DOHH2 (cell line): ENCODE measurements at regions not wholly inside any gene's neighbourhood (a gene's known extent, or its start where the extent isn't known, plus 50 kb on each side); places are given as distances from the start of the nearest gene placed in this dataset.

Experiments
- H3F3A ChIP-seq: fragments of 200-600 bp; sonication (generic), shearing (Covaris generic); 2 replicates; pipeline ENCODE4 v1.6.0; 2016; ENCODE audit warnings: antibody characterized with exemption, mild to moderate bottlenecking; ENCODE audit not compliant: control insufficient read depth, insufficient read depth
- H3K27ac ChIP-seq: fragments of 200-600 bp; sonication (generic); 2 replicates; pipeline ENCODE4 v1.5.1; 2014; ENCODE audit warnings: low read depth, mild to moderate bottlenecking, low read length, moderate library complexity
- H3K27me3 ChIP-seq: fragments of 200-600 bp; sonication (generic); 2 replicates; pipeline ENCODE4 v1.6.1; 2014; ENCODE audit warnings: mild to moderate bottlenecking, low read length, mixed read lengths; ENCODE audit not compliant: control insufficient read depth
- H3K36me3 ChIP-seq: fragments of 200-600 bp; sonication (generic); 2 replicates; pipeline ENCODE4 v1.6.1; 2014; ENCODE audit warnings: mild to moderate bottlenecking, low read length, moderate library complexity, mixed read lengths; ENCODE audit not compliant: control insufficient read depth
- H3K4me1 ChIP-seq: fragments of 200-600 bp; sonication (generic); 2 replicates; pipeline ENCODE4 v1.6.1; 2014; ENCODE audit warnings: mild to moderate bottlenecking, low read length, mixed read lengths; ENCODE audit not compliant: control insufficient read depth
- H3K4me2 ChIP-seq: fragments of 200-600 bp; sonication (generic); 2 replicates; pipeline ENCODE4 v1.6.0; 2014; ENCODE audit warnings: mild to moderate bottlenecking, low read length, moderate library complexity
- H3K4me3 ChIP-seq: fragments of 200-600 bp; sonication (generic); 2 replicates; pipeline ENCODE4 v1.5.1; 2014; ENCODE audit warnings: mild to moderate bottlenecking, low read length, mixed read lengths
- H3K79me2 ChIP-seq: fragments of 200-600 bp; sonication (generic); 2 replicates; pipeline ENCODE4 v1.6.1; 2014; ENCODE audit warnings: mild to moderate bottlenecking, low read length, mixed read lengths; ENCODE audit not compliant: control insufficient read depth
- H3K9me2 ChIP-seq: fragments of 200-600 bp; sonication (generic); replicated peaks from 2 replicates; pipeline ENCODE4 v1.6.1; 2014; ENCODE audit warnings: mild to moderate bottlenecking, low read length, mixed read lengths; ENCODE audit not compliant: control insufficient read depth
- H3K9me3 ChIP-seq: fragments of 200-600 bp; sonication (generic); 2 replicates; pipeline ENCODE4 v1.6.1; 2014; ENCODE audit warnings: antibody characterized with exemption, low read length, mixed read lengths; ENCODE audit not compliant: control insufficient read depth, insufficient read depth
- H4K20me1 ChIP-seq: fragments of 200-600 bp; sonication (generic); 2 replicates; pipeline ENCODE4 v1.6.0; 2014; ENCODE audit warnings: low read depth, mild to moderate bottlenecking, antibody characterized with exemption, low read length, moderate library complexity; ENCODE audit not compliant: control insufficient read depth, insufficient read depth
- EZH2phosphoT487 ChIP-seq: fragments of 200-600 bp; sonication (generic); IDR thresholded peaks from 2 replicates; pipeline ENCODE4 v1.6.1; 2017; ENCODE audit warnings: borderline replicate concordance, mild to moderate bottlenecking, antibody characterized with exemption, low read length, moderate library complexity, mixed read lengths
- TF ChIP-seq, protein P1 (sequence below): fragments of 200-600 bp; sonication (generic); IDR thresholded peaks from one replicate; pipeline ENCODE4 v1.5.1; 2014; ENCODE audit warnings: antibody characterized with exemption, mild to moderate bottlenecking, low read depth, low read length; ENCODE audit not compliant: poor library complexity, severe bottlenecking

DNA sequence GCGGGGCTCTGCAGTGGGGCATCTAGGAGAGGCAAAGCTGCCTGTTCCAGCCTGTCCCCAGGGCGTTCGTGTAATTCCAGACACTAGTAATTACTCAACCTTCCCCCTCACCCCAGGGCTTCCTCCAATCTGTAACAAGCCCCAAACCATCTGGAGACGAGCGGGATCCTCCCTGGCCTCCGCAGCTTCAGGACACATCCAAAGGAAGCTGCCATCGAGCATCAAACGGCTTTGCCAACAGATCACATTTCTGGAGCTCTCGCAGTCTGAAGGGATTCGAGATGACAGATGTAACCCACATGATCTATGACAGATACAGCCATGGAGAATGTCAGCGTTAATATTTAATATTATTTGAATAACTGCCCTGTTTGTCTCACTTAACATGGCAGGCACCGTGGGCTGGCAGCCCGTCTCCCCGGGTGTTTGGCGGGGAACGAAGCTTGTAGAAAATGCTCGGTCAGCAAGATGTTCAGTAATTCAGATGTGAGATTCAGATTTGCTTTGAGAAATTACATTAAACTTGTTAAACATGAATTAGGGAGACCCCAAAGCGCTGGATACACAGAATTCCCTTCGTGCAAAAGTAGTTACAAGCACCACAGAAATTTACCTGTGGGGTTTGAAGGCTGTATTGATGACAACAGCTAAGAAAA, 108.5 kb upstream of the C7orf33 start:
- no peak overlapping the region for H3K4me2 ChIP-seq
- no peak overlapping the region for H3K27ac ChIP-seq
- H3K9me3 ChIP-seq = no peaks in the 10 kb centered on the region
- 0 out of 2 replicates have a peak, but pooled peaks cover 3% of the 10 kb centered on the region for H3K27me3 ChIP-seq
- no peaks in the 10 kb centered on the region for H3K79me2 ChIP-seq
- no peaks in the 10 kb centered on the region for H3K9me2 ChIP-seq
- H3F3A ChIP-seq = no peaks in the 10 kb centered on the region
- TF ChIP-seq, protein P1, sequence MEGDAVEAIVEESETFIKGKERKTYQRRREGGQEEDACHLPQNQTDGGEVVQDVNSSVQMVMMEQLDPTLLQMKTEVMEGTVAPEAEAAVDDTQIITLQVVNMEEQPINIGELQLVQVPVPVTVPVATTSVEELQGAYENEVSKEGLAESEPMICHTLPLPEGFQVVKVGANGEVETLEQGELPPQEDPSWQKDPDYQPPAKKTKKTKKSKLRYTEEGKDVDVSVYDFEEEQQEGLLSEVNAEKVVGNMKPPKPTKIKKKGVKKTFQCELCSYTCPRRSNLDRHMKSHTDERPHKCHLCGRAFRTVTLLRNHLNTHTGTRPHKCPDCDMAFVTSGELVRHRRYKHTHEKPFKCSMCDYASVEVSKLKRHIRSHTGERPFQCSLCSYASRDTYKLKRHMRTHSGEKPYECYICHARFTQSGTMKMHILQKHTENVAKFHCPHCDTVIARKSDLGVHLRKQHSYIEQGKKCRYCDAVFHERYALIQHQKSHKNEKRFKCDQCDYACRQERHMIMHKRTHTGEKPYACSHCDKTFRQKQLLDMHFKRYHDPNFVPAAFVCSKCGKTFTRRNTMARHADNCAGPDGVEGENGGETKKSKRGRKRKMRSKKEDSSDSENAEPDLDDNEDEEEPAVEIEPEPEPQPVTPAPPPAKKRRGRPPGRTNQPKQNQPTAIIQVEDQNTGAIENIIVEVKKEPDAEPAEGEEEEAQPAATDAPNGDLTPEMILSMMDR = no peak
- H3K4me3 ChIP-seq = no peak overlapping the region
- H3K36me3 ChIP-seq = no peaks in the 10 kb centered on the region
- H4K20me1 ChIP-seq = no peaks in the 10 kb centered on the region
- no peaks in the 10 kb centered on the region for H3K4me1 ChIP-seq

GRCh38 chr7:148483515-148484308, 106.9 kb upstream of the C7orf33 start:
- no peaks in the 10 kb centered on the region for H3K9me2 ChIP-seq
- no peaks in the 10 kb centered on the region for H3K79me2 ChIP-seq
- 0 out of 2 replicates have a peak, but pooled peaks cover 3% of the 10 kb centered on the region for H3K27me3 ChIP-seq
- no peak overlapping the region for H3K27ac ChIP-seq
- no peaks in the 10 kb centered on the region for H3K9me3 ChIP-seq
- no peaks in the 10 kb centered on the region for H4K20me1 ChIP-seq
- no peaks in the 10 kb centered on the region for H3F3A ChIP-seq
- no peak overlapping the region for H3K4me2 ChIP-seq
- H3K4me3 ChIP-seq = no peak overlapping the region
- H3K4me1 ChIP-seq = no peaks in the 10 kb centered on the region
- TF ChIP-seq EZH2phosphoT487 = no peak
- TF ChIP-seq, protein P1 = no peak
- no peaks in the 10 kb centered on the region for H3K36me3 ChIP-seq

DNA sequence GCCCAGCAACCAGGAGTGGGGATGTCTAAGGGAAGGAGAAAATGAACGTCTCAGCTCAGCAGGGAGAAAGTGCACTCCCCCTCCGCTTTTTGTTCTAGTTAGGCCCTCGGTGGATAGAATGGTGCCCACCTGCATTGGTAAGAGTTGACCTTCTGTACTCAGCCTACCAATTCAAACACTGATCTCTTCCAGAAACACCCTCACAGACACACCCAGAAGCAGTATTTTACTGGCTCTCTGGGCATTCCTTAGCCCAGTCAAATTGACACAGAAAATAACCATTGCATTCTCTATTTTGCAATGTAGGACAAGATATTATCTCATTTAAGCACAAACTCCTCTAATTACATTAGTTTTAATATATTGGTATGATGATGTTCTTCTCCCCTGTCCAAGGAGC, 106.1 kb upstream of the C7orf33 start:
- H3K9me3 ChIP-seq = no peaks in the 10 kb centered on the region
- H3K4me1 ChIP-seq = no peaks in the 10 kb centered on the region
- H3K4me2 ChIP-seq = no peak overlapping the region
- no peaks in the 10 kb centered on the region for H3F3A ChIP-seq
- no peaks in the 10 kb centered on the region for H3K79me2 ChIP-seq
- no peaks in the 10 kb centered on the region for H4K20me1 ChIP-seq
- no peak overlapping the region for H3K4me3 ChIP-seq
- H3K27ac ChIP-seq = no peak overlapping the region
- H3K27me3 ChIP-seq = 0 out of 2 replicates have a peak, but pooled peaks cover 3% of the 10 kb centered on the region
- no peaks in the 10 kb centered on the region for H3K9me2 ChIP-seq
- H3K36me3 ChIP-seq = no peaks in the 10 kb centered on the region
- TF ChIP-seq, protein P1 = no peak
- TF ChIP-seq EZH2phosphoT487 = no peak
